ENCODE measurements at regions not wholly inside any gene's neighbourhood (a gene's known extent, or its start where the extent isn't known, plus 50 kb on each side); places are given as distances from the start of the nearest gene placed in this dataset.

DNA sequence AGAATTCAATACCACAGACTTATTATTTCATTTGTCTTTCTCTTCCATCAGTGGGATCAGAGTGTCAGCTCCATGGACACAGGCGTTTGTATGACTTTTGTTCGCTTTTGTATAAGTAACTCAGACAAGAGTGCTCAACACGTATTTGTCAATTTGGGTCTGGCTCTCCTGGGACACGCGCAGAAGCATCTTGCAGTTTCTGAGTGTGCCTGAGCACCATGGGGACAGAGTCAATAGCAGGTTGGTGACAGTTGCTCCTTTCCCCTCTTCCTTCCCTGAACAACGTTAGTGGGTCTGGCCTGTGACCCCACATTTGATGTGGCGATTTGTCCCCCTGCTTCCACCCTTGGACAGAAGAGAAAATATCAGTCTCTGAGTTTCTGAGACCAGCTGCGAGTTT lies 120.4 kb upstream of the SDK1 start:
- TF ChIP-seq TARDBP (IDR thresholded peaks at IDR 0.05) (no peak), SUZ12 (IDR thresholded peaks at IDR 0.05) (no peak), ARNT (IDR thresholded peaks at IDR 0.05) (no peak), FOXA1 (IDR thresholded peaks at IDR 0.05) (no peak), SP1 (IDR thresholded peaks at IDR 0.05) (no peak), ZNF384 (IDR thresholded peaks at IDR 0.05) (no peak), FOXK2 (IDR thresholded peaks at IDR 0.05) (no peak), BHLHE40 (IDR thresholded peaks at IDR 0.05; ENCODE audit: borderline replicate concordance) (no peak), FOXM1 (IDR thresholded peaks at IDR 0.05; ENCODE audit: borderline replicate concordance) (no peak), HDGF (IDR thresholded peaks at IDR 0.05; ENCODE audit: borderline replicate concordance) (no peak), CTBP1 (IDR thresholded peaks at IDR 0.05; ENCODE audit: borderline replicate concordance) (no peak)

All from HEK293T (cell line).